HFFc6 (cell line): ENCODE measurements at regions not wholly inside any gene's neighbourhood (a gene's known extent, or its start where the extent isn't known, plus 50 kb on each side); places are given as distances from the start of the nearest gene placed in this dataset.

Experiments used
- DNase-seq: peaks from one replicate; pipeline ENCODE4 v3.0.0-alpha.2; 2018
- H3K27ac Mint-ChIP-seq: 2 replicates; pipeline ENCODE4 v1.8.0; 2020; ENCODE audit warnings: mild to moderate bottlenecking, mixed read lengths
- H3K27me3 Mint-ChIP-seq: 2 replicates; pipeline ENCODE4 v1.8.0; 2021; ENCODE audit warnings: mild to moderate bottlenecking, moderate library complexity, mixed read lengths; ENCODE audit not compliant: insufficient read depth
- H3K36me3 Mint-ChIP-seq: 2 replicates; pipeline ENCODE4 v1.8.0; 2021; ENCODE audit warnings: low read depth, mixed read lengths
- H3K4me1 Mint-ChIP-seq: 2 replicates; pipeline ENCODE4 v1.8.0; 2020; ENCODE audit warnings: low read depth, mixed read lengths
- H3K4me3 Mint-ChIP-seq: 2 replicates; pipeline ENCODE4 v1.8.0; 2020; ENCODE audit warnings: mild to moderate bottlenecking, moderate library complexity, mixed read lengths
- H3K9me3 Mint-ChIP-seq: 2 replicates; pipeline ENCODE4 v1.8.0; 2020; ENCODE audit warnings: mild to moderate bottlenecking, mixed read lengths
- TF ChIP-seq, protein P1 (sequence below): fragments of 200-600 bp; sonication (generic); IDR thresholded peaks from 2 replicates; pipeline ENCODE4 v1.5.0; 2021; ENCODE audit warnings: antibody characterized with exemption, mild to moderate bottlenecking

GRCh38 chr10:78382772-78383171 lies 349.1 kb downstream of the RPS24 start:
- Mint-ChIP-seq H3K36me3 (no peaks in the 10 kb centered on the region), H3K4me1 (no peaks in the 10 kb centered on the region), H3K27ac (no peak overlapping the region), H3K27me3 (peaks cover 53% of the 10 kb centered on the region), H3K4me3 (no peak overlapping the region), H3K9me3 (peaks cover 9% of the 10 kb centered on the region; the same call in 1 of the 2 replicates)
- TF ChIP-seq, protein P1, sequence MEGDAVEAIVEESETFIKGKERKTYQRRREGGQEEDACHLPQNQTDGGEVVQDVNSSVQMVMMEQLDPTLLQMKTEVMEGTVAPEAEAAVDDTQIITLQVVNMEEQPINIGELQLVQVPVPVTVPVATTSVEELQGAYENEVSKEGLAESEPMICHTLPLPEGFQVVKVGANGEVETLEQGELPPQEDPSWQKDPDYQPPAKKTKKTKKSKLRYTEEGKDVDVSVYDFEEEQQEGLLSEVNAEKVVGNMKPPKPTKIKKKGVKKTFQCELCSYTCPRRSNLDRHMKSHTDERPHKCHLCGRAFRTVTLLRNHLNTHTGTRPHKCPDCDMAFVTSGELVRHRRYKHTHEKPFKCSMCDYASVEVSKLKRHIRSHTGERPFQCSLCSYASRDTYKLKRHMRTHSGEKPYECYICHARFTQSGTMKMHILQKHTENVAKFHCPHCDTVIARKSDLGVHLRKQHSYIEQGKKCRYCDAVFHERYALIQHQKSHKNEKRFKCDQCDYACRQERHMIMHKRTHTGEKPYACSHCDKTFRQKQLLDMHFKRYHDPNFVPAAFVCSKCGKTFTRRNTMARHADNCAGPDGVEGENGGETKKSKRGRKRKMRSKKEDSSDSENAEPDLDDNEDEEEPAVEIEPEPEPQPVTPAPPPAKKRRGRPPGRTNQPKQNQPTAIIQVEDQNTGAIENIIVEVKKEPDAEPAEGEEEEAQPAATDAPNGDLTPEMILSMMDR: no peak
- no peak for DNase-seq

DNA sequence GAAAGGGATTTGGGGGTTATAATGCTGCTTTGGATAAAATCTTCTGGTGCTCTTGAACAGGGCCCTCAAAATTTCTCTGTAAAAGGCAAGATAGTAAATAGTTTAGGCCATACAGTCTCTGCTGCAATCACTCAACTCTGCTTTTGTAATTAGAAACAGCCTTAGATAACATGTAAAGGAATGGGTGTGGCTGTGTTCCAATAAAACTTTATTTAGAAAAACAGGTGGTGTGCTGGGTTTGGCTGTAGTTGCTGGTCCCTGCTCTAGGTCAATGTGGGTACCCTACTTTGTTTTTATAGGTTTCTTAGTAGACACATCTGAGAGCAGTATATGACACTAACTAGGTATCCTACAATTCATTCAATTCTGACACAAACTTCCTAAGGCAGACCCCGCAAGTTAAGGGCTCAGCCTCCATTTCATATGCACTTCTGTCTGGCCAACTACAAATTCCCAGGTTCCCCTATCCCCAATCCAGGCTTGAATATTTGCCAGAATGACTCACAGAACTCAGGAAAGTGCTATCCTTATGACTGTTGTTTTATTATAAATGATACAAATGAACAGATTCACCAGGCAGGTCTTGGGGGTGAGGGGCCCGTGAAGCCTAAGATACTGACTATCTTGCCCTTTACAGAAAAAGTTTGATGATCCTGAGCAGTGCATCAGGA lies 349.9 kb downstream of the RPS24 start:
- Mint-ChIP-seq H3K4me3 (no peak overlapping the region), H3K27me3 (peaks cover 50% of the 10 kb centered on the region), H3K9me3 (peaks cover 9% of the 10 kb centered on the region; the same call in 1 of the 2 replicates), H3K36me3 (no peaks in the 10 kb centered on the region), H3K4me1 (no peaks in the 10 kb centered on the region), H3K27ac (no peak overlapping the region)
- TF ChIP-seq, protein P1: no peak
- DNase-seq: no peak

DNA sequence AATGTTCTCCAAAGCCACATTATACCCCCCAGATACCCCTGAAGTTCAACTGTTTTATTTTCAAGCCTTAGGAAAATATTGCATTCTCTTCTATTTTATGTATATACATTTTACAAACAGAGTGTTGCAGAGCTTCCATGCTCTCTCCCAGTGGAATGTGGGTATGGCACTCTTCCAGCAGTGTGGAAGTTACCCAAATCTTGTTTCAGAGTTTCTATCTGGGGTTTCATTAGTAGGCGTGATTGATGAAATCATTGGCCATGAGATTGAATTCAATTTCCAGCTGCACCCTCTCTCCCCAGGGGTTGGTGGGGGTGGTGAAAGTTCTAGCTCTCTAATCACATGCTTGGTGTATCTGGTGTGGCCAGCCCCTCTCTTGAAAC lies 350.4 kb downstream of the RPS24 start:
- Mint-ChIP-seq H3K4me1 (no peaks in the 10 kb centered on the region), H3K9me3 (peaks cover 7% of the 10 kb centered on the region; the same call in 1 of the 2 replicates), H3K36me3 (no peaks in the 10 kb centered on the region), H3K27ac (no peak overlapping the region), H3K4me3 (no peak overlapping the region), H3K27me3 (peaks cover 48% of the 10 kb centered on the region)
- TF ChIP-seq, protein P1: no peak
- no peak for DNase-seq

- H3K4me3 Mint-ChIP-seq: no peak overlapping the region
- no peak overlapping the region for H3K27ac Mint-ChIP-seq
- H3K9me3 Mint-ChIP-seq: no peaks in the 10 kb centered on the region
- DNase-seq: no peak
- H3K4me1 Mint-ChIP-seq: no peaks in the 10 kb centered on the region
- TF ChIP-seq, protein P1: no peak
- peaks cover 40% of the 10 kb centered on the region for H3K27me3 Mint-ChIP-seq
- no peaks in the 10 kb centered on the region for H3K36me3 Mint-ChIP-seq
Measured at GRCh38 chr10:78385599-78385998, 351.9 kb downstream of the RPS24 start.

DNA sequence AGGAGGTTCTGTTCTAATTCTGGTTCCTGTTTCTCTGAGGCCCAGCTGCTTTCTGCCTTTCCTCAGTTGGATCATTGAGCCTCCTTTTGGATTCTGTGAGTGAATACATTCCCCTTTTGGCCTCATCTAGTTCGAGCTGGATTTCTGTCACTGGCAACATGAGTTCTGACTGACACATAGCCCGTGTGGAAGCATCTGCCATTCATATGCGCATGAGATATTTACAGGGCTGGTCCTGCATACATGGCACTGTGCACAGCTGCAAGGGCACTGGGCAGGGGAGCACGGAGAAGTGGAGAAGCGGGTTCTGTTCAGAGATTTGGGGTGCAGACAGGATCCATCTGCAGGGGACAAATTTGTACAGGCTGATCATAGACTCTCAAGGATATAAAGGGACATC lies 352.8 kb downstream of the RPS24 start:
- DNase-seq: no peak
- Mint-ChIP-seq H3K36me3 (no peaks in the 10 kb centered on the region), H3K4me1 (no peaks in the 10 kb centered on the region), H3K27ac (no peak overlapping the region), H3K4me3 (no peak overlapping the region), H3K27me3 (peaks cover 40% of the 10 kb centered on the region), H3K9me3 (no peaks in the 10 kb centered on the region)
- TF ChIP-seq, protein P1: no peak
